ENCODE measurements at regions not wholly inside any gene's neighbourhood (a gene's known extent, or its start where the extent isn't known, plus 50 kb on each side); places are given as distances from the start of the nearest gene placed in this dataset.
A peak's percentile ranks its signal among the peaks of the same experiment; 100 is the strongest.
"Not testable (repeated sequence)": the region's sequence is repeated elsewhere in the genome, so short reads cannot be mapped to it uniquely, and the experiment has no call there.

- no peak for DNase-seq
These were observed 58.5 kb downstream of the DLL1 start for GRCh38 chr6:170232186-170233002.

- no peak for DNase-seq
These were observed 59.3 kb downstream of the DLL1 start for GRCh38 chr6:170231293-170232185.

- DNase-seq = no peak
These were observed 60.2 kb downstream of the DLL1 start for GRCh38 chr6:170230520-170231292.

GRCh38 chr6:170229851-170230519 lies 60.9 kb downstream of the DLL1 start:
- DNase-seq = no peak

GRCh38 chr6:170229396-170229795 lies 61.5 kb downstream of the DLL1 start:
- no peak for DNase-seq

GRCh38 chr6:170228946-170229310 lies 62.0 kb downstream of the DLL1 start:
- DNase-seq = no peak

- no peak for DNase-seq
These were observed 62.6 kb downstream of the DLL1 start for GRCh38 chr6:170227996-170228945.

- DNase-seq = no peak
These were observed 63.3 kb downstream of the DLL1 start for GRCh38 chr6:170227521-170227983.

GRCh38 chr6:170226647-170227046 lies 64.2 kb downstream of the DLL1 start:
- DNase-seq = no peak

- peak; percentile 14 for DNase-seq
These were observed 64.9 kb downstream of the DLL1 start for GRCh38 chr6:170225852-170226417.

GRCh38 chr6:170224694-170225660 lies 65.9 kb downstream of the DLL1 start:
- no peak for DNase-seq

GRCh38 chr6:170223718-170224693 lies 66.9 kb downstream of the DLL1 start:
- no peak for DNase-seq

GRCh38 chr6:170222498-170223471 lies 68.1 kb downstream of the DLL1 start:
- DNase-seq = peak; percentile 37

GRCh38 chr6:170221753-170222400 lies 69.0 kb downstream of the DLL1 start:
- no peak for DNase-seq

- DNase-seq = no peak
These were observed 69.7 kb downstream of the DLL1 start for GRCh38 chr6:170221052-170221752.

GRCh38 chr6:170213637-170214018 lies 77.2 kb downstream of the DLL1 start:
- not testable (repeated sequence) for DNase-seq

Measured in DMS79 treated with DMSO at 0.1 percent for 48 hours (cell line).